ENCODE measurements at regions not wholly inside any gene's neighbourhood (a gene's known extent, or its start where the extent isn't known, plus 50 kb on each side); places are given as distances from the start of the nearest gene placed in this dataset.
"Not testable (repeated sequence)": the region's sequence is repeated elsewhere in the genome, so short reads cannot be mapped to it uniquely, and the experiment has no call there.

GRCh38 chr20:53773792-53774401 is 180.3 kb upstream of the ZNF217 start:
- no peak for DNase-seq (ENCODE audit: low spot score)

GRCh38 chr20:53773066-53773791 is 179.6 kb upstream of the ZNF217 start:
- DNase-seq (ENCODE audit: low spot score), result not testable (repeated sequence)

GRCh38 chr20:53769041-53769440 is 175.4 kb upstream of the ZNF217 start:
- DNase-seq (ENCODE audit: low spot score), result no peak

GRCh38 chr20:53768329-53768728 is 174.7 kb upstream of the ZNF217 start:
- no peak for DNase-seq (ENCODE audit: low spot score)

GRCh38 chr20:53767206-53767930 is 173.7 kb upstream of the ZNF217 start:
- DNase-seq (ENCODE audit: low spot score), result no peak

- no peak for DNase-seq (ENCODE audit: low spot score)
Measured at GRCh38 chr20:53764415-53764800, 170.8 kb upstream of the ZNF217 start.

- DNase-seq (ENCODE audit: low spot score), result no peak
Measured at GRCh38 chr20:53763707-53764414, 170.2 kb upstream of the ZNF217 start.

GRCh38 chr20:53762423-53762798 is 168.8 kb upstream of the ZNF217 start:
- not testable (repeated sequence) for DNase-seq (ENCODE audit: low spot score)

GRCh38 chr20:53760025-53760441 is 166.4 kb upstream of the ZNF217 start:
- peak; percentile 61 for DNase-seq (ENCODE audit: low spot score)

- no peak for DNase-seq (ENCODE audit: low spot score)
Measured at GRCh38 chr20:53757472-53757913, 163.9 kb upstream of the ZNF217 start.

GRCh38 chr20:53755733-53756531 is 162.3 kb upstream of the ZNF217 start:
- no peak for DNase-seq (ENCODE audit: low spot score)

- no peak for DNase-seq (ENCODE audit: low spot score)
Measured at GRCh38 chr20:53753880-53754459, 160.3 kb upstream of the ZNF217 start.

- no peak for DNase-seq (ENCODE audit: low spot score)
Measured at GRCh38 chr20:53752971-53753879, 159.6 kb upstream of the ZNF217 start.

- DNase-seq (ENCODE audit: low spot score), result no peak
Measured at GRCh38 chr20:53752583-53752970, 158.9 kb upstream of the ZNF217 start.

GRCh38 chr20:53751620-53752318 is 158.1 kb upstream of the ZNF217 start:
- DNase-seq (ENCODE audit: low spot score), result no peak

GRCh38 chr20:53750827-53751619 is 157.4 kb upstream of the ZNF217 start:
- DNase-seq (ENCODE audit: low spot score), result peak; percentile 30

GRCh38 chr20:53749499-53749898 is 155.9 kb upstream of the ZNF217 start:
- DNase-seq (ENCODE audit: low spot score), result no peak

- no peak for DNase-seq (ENCODE audit: low spot score)
Measured at GRCh38 chr20:53748821-53749421, 155.3 kb upstream of the ZNF217 start.

Measured in germinal center (tissue), 1 donor.